Skin epidermis (tissue), 12 donors: ENCODE measurements at regions not wholly inside any gene's neighbourhood (a gene's known extent, or its start where the extent isn't known, plus 50 kb on each side); places are given as distances from the start of the nearest gene placed in this dataset.

Experiments used
- H3K27ac ChIP-seq, 21 experiments: fragments of 200-600 bp; sonication (generic) in 11 of 21; one replicate each; pipeline ENCODE4 v1.5.0; 2020; ENCODE audit warnings: mild to moderate bottlenecking in 3 of 21, inconsistent platforms in 2 of 21, moderate library complexity in 2 of 21
- H3K4me3 ChIP-seq, 7 experiments: fragments of 200-600 bp; sonication (generic) in 2 of 7; one replicate each; pipeline ENCODE4 v1.5.0; 2020; ENCODE audit warnings: inconsistent platforms in 2 of 7, mild to moderate bottlenecking in 2 of 7, moderate library complexity in 1 of 7

GRCh38 chr2:53021828-53022227, 745.8 kb upstream of the CHAC2 start:
- Histone ChIP-seq H3K4me3 (no peak overlapping the region), H3K27ac (no peak overlapping the region)

GRCh38 chr2:53021292-53021691, 746.3 kb upstream of the CHAC2 start:
- H3K4me3 ChIP-seq: no peak overlapping the region
- H3K27ac ChIP-seq: no peak overlapping the region

- Histone ChIP-seq H3K27ac (no peak overlapping the region), H3K4me3 (no peak overlapping the region)
Measured at GRCh38 chr2:53018825-53019425, 748.7 kb upstream of the CHAC2 start.

GRCh38 chr2:53006980-53007379, 760.6 kb upstream of the CHAC2 start:
- Histone ChIP-seq H3K27ac (no peak overlapping the region), H3K4me3 (no peak overlapping the region)

- no peak overlapping the region for H3K4me3 ChIP-seq
- no peak overlapping the region for H3K27ac ChIP-seq
Measured at GRCh38 chr2:53004413-53004812, 763.2 kb upstream of the CHAC2 start.

GRCh38 chr2:52995424-52995823, 772.2 kb upstream of the CHAC2 start:
- H3K4me3 ChIP-seq: no peak overlapping the region
- no peak overlapping the region for H3K27ac ChIP-seq

- H3K4me3 ChIP-seq: no peak overlapping the region
Measured at GRCh38 chr2:52976143-52976949, 791.3 kb upstream of the CHAC2 start.

GRCh38 chr2:52974127-52974526, 793.5 kb upstream of the CHAC2 start:
- Histone ChIP-seq H3K4me3 (no peak overlapping the region), H3K27ac (no peak overlapping the region)

More at GRCh38 chr2:52976143-52976949, 791.3 kb upstream of the CHAC2 start:
- no peak overlapping the region for H3K27ac ChIP-seq

GRCh38 chr2:52970642-52971041, 797.0 kb upstream of the CHAC2 start:
- Histone ChIP-seq H3K27ac (no peak overlapping the region), H3K4me3 (no peak overlapping the region)

GRCh38 chr2:52968043-52968442, 799.6 kb upstream of the CHAC2 start:
- Histone ChIP-seq H3K27ac (no peak overlapping the region), H3K4me3 (no peak overlapping the region)

- Histone ChIP-seq H3K27ac (no peak overlapping the region), H3K4me3 (no peak overlapping the region)
Measured at GRCh38 chr2:52964916-52965530, 802.6 kb upstream of the CHAC2 start.

- Histone ChIP-seq H3K27ac (no peak overlapping the region), H3K4me3 (no peak overlapping the region)
Measured at GRCh38 chr2:52961403-52961802, 806.2 kb upstream of the CHAC2 start.

GRCh38 chr2:52960881-52961280, 806.7 kb upstream of the CHAC2 start:
- Histone ChIP-seq H3K4me3 (no peak overlapping the region), H3K27ac (no peak overlapping the region)

- Histone ChIP-seq H3K4me3 (no peak overlapping the region), H3K27ac (no peak overlapping the region)
Measured at GRCh38 chr2:52959801-52960200, 807.8 kb upstream of the CHAC2 start.

- no peak overlapping the region for H3K27ac ChIP-seq
- H3K4me3 ChIP-seq: no peak overlapping the region
Measured at GRCh38 chr2:52956766-52957165, 810.8 kb upstream of the CHAC2 start.

- no peak overlapping the region for H3K27ac ChIP-seq
Measured at GRCh38 chr2:52956118-52956517, 811.5 kb upstream of the CHAC2 start.

GRCh38 chr2:52955079-52955478, 812.5 kb upstream of the CHAC2 start:
- no peak overlapping the region for H3K27ac ChIP-seq
- H3K4me3 ChIP-seq: no peak overlapping the region

More at GRCh38 chr2:52956118-52956517, 811.5 kb upstream of the CHAC2 start:
- no peak overlapping the region for H3K4me3 ChIP-seq

GRCh38 chr2:52940101-52940500, 827.5 kb upstream of the CHAC2 start:
- Histone ChIP-seq H3K27ac (no peak overlapping the region), H3K4me3 (no peak overlapping the region)

- no peak overlapping the region for H3K4me3 ChIP-seq
- no peak overlapping the region for H3K27ac ChIP-seq
Measured at GRCh38 chr2:52939250-52939649, 828.4 kb upstream of the CHAC2 start.

GRCh38 chr2:52936029-52936428, 831.6 kb upstream of the CHAC2 start:
- H3K4me3 ChIP-seq: no peak overlapping the region
- no peak overlapping the region for H3K27ac ChIP-seq
